ENCODE measurements at regions not wholly inside any gene's neighbourhood (a gene's known extent, or its start where the extent isn't known, plus 50 kb on each side); places are given as distances from the start of the nearest gene placed in this dataset.

DNA sequence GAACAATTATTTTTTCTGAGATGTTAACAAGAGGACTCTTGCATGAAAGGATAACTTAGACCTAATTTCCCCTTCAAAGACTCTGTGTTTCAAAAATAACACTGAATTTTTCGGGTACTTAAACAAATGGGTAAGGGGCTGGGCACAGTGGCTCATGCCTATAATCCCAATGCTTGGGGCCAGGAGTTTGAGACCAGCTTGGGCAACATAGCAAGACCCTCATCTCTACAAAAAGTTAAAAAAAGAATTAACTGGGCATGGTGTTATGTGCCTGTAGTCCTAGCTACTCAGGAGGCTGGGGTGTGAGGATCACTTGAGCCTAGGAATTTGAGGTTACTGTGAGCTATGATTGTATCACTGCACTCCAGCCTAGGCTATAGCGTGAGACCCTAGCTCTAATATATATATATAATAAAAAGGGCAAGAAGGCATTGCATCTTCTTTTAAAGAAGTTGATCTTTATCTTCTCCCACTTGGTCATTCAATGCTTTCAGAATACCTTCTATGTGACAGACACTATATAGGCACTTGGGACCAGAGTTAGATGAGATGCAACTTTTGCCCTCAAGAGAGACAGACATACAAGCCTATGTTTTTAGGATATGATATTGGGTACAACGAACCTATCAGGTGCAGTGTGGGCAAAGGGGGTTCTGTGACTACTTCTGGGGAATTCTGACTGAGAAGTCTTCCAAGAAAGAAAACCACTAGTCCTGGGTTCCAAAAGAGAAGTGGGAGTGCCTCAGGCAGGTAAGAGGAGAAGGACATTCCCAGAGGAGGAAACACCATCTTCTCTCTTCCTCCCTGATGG, 120.0 kb downstream of the MYCN start:
- TF ChIP-seq CTCF (conservative IDR thresholded peaks at IDR 0.05; ENCODE audit: low read depth, low read length): no peak
- no peak for TF ChIP-seq MAZ (IDR thresholded peaks at IDR 0.05; ENCODE audit: borderline replicate concordance, low read depth, low read length)
- TF ChIP-seq POLR2A (IDR thresholded peaks at IDR 0.05; ENCODE audit: low read depth, low read length): no peak
- TF ChIP-seq RCOR1 (IDR thresholded peaks at IDR 0.05; ENCODE audit: insufficient replicate concordance, low read length): no peak
- no peak for TF ChIP-seq CEBPB (IDR thresholded peaks at IDR 0.05; ENCODE audit: low read depth, low read length)

Data from IMR-90 (cell line).